Pancreas (tissue), 10 donors: ENCODE measurements at regions not wholly inside any gene's neighbourhood (a gene's known extent, or its start where the extent isn't known, plus 50 kb on each side); places are given as distances from the start of the nearest gene placed in this dataset.

ENCODE experiments used
- ATAC-seq, 4 donors: fragments of 200-7000 bp; cut with Tn5 transposase; one replicate each; pipeline versions ENCODE4 v1.8.0 to v1.9.1; 2020; ENCODE audit warnings: mild to moderate bottlenecking in 4 of 4, moderate library complexity in 4 of 4
- DNase-seq, 6 donors: peaks; one replicate each; pipeline ENCODE4 v3.0.0-alpha.2; 2020
- FAIRE-seq: peaks from 2 replicates; lab custom pipeline; 2012; peaks lifted over from hg19 to GRCh38; lab: Jason Lieb, UNC
- H3K27ac ChIP-seq, 4 donors: fragments of 200-600 bp; sonication (generic); 1 replicate in 3 of 4; 2 replicates in 1 of 4; pipeline versions ENCODE4 v1.5.0 to v1.8.0; 2020
- H3K27me3 ChIP-seq, 4 donors: fragments of 200-600 bp; one replicate each; pipeline ENCODE4 v1.8.0; 2021
- H3K36me3 ChIP-seq, 3 donors: fragments of 200-600 bp; sonication (generic) in 1 of 3; one replicate each; pipeline versions ENCODE4 v1.5.0 to v1.8.0; 2020 to 2021
- H3K4me1 ChIP-seq, 3 donors: fragments of 200-600 bp; one replicate each; pipeline ENCODE4 v1.8.0; 2021
- H3K4me3 ChIP-seq, 4 donors: fragments of 200-600 bp; sonication (generic) in 2 of 4; one replicate each; pipeline versions ENCODE4 v1.5.0 to v1.8.0; 2020 to 2021
- H3K9me3 ChIP-seq, 4 donors: fragments of 200-600 bp; one replicate each; pipeline ENCODE4 v1.8.0; 2021
- CTCF ChIP-seq, 4 donors: fragments of 200-600 bp; sonication (generic) in 3 of 4; IDR thresholded peaks; one replicate each; pipeline versions ENCODE4 v1.5.0 to v1.8.0; 2021; ENCODE audit warnings: antibody characterized with exemption in 4 of 4
- WGBS, 2 donors: extraction: QIAGEN DNeasy Blood & Tissue Kit; methylation state at CpG; one replicate each; pipeline ENCODE4 v1.1.7; 2013; 5-methylcytosine and 5-hydroxymethylcytosine counted together
- intact Hi-C, 3 donors: fragments of 100-400 bp; cut with DNase I; formaldehyde crosslinking; loops; one replicate each; pipeline versions ENCODE4 v1.11.1 to v1.14.2; 2022
- donor health status: healthy with polysubstance abuse.
- donor health status: DM: no; HTN: no; CAD: no; lungs with moderate emphysema.
- donor health status: DM: no; HTN: no; CAD: no.
- donor health status: control.
- donor health status: control.
- donor health status: Bipolar disorder and iron deficiency.
- donor health status: DM: yes; HTN: yes; CAD: no.
- donor health status: DM: no; HTN: no; CAD: no.
- donor health status: DM: no; HTN: no; CAD: no.
- donor health status: DM: yes; HTN: yes; CAD: no.

- Histone ChIP-seq H3K4me1 (peaks cover 0 to 13% (median 7%) of the 10 kb centered on the region in 3 donors), H3K27ac (no peak overlapping the region), H3K4me3 (no peak overlapping the region), H3K9me3 (no peaks in the 10 kb centered on the region), H3K36me3 (no peaks in the 10 kb centered on the region), H3K27me3 (no peaks in the 10 kb centered on the region)
- DNase-seq (no peak), FAIRE-seq (no peak), ATAC-seq (no peak)
- no peak for TF ChIP-seq CTCF (IDR thresholded peaks at IDR 0.05)
- intact Hi-C loops, result no loop called here
These were observed 95.4 kb upstream of the USP38 start for GRCh38 chr4:143089291-143089690.

GRCh38 chr4:143089847-143090246 lies 94.9 kb upstream of the USP38 start:
- DNase-seq, result no peak
- no peak for ATAC-seq
- no peak for TF ChIP-seq CTCF (IDR thresholded peaks at IDR 0.05)
- no peaks in the 10 kb centered on the region for H3K27me3 ChIP-seq
- intact Hi-C loops, result no loop called here
- H3K36me3 ChIP-seq, result no peaks in the 10 kb centered on the region
- peaks cover 0 to 11% (median 7%) of the 10 kb centered on the region in 3 donors for H3K4me1 ChIP-seq
- H3K9me3 ChIP-seq, result no peaks in the 10 kb centered on the region
- H3K4me3 ChIP-seq, result no peak overlapping the region
- H3K27ac ChIP-seq, result no peak overlapping the region
- no peak for FAIRE-seq

GRCh38 chr4:143091862-143092261 lies 92.9 kb upstream of the USP38 start:
- no peaks in the 10 kb centered on the region for H3K9me3 ChIP-seq
- no peak for TF ChIP-seq CTCF (IDR thresholded peaks at IDR 0.05)
- no peak for DNase-seq
- intact Hi-C loops, result no loop called here
- H3K4me1 ChIP-seq, result no peaks in the 10 kb centered on the region
- H3K4me3 ChIP-seq, result no peak overlapping the region
- WGBS, 2 donors, result 56 to 65% methylated on average over 2 of the region's 2 CpGs
- no peaks in the 10 kb centered on the region for H3K36me3 ChIP-seq
- no peak overlapping the region for H3K27ac ChIP-seq
- no peaks in the 10 kb centered on the region for H3K27me3 ChIP-seq
- no peak for ATAC-seq
- no peak for FAIRE-seq

- Histone ChIP-seq H3K36me3 (no peaks in the 10 kb centered on the region), H3K27ac (no peak overlapping the region), H3K27me3 (no peaks in the 10 kb centered on the region), H3K9me3 (no peaks in the 10 kb centered on the region), H3K4me3 (no peak overlapping the region), H3K4me1 (no peaks in the 10 kb centered on the region)
- 76 to 84% methylated on average over 1 of the region's 1 CpG for WGBS, 2 donors
- FAIRE-seq (no peak), DNase-seq (no peak), ATAC-seq (no peak)
- TF ChIP-seq CTCF (IDR thresholded peaks at IDR 0.05), result no peak
- intact Hi-C loops, result no loop called here
These were observed 89.3 kb upstream of the USP38 start for GRCh38 chr4:143095447-143095846.

GRCh38 chr4:143097751-143098150 lies 87.0 kb upstream of the USP38 start:
- no peaks in the 10 kb centered on the region for H3K36me3 ChIP-seq
- no peaks in the 10 kb centered on the region for H3K9me3 ChIP-seq
- FAIRE-seq (no peak), ATAC-seq (no peak), DNase-seq (no peak)
- no peak for TF ChIP-seq CTCF (IDR thresholded peaks at IDR 0.05)
- intact Hi-C loops, result no loop called here
- no peak overlapping the region for H3K27ac ChIP-seq
- WGBS, 2 donors, result 62 to 69% methylated on average over 4 of the region's 4 CpGs
- H3K4me1 ChIP-seq, result no peaks in the 10 kb centered on the region
- no peaks in the 10 kb centered on the region for H3K27me3 ChIP-seq
- H3K4me3 ChIP-seq, result no peak overlapping the region
